A673 (cell line): ENCODE measurements at regions not wholly inside any gene's neighbourhood (a gene's known extent, or its start where the extent isn't known, plus 50 kb on each side); places are given as distances from the start of the nearest gene placed in this dataset.

ENCODE experiments used
- EZH2 ChIP-seq: fragments of 200-600 bp; sonication (generic); IDR thresholded peaks from 2 replicates; pipeline ENCODE4 v1.6.1; 2017; ENCODE audit warnings: borderline replicate concordance, low read depth, mild to moderate bottlenecking, mixed read lengths, antibody characterized with exemption, low read length; ENCODE audit not compliant: poor library complexity, severe bottlenecking
- TF ChIP-seq, protein P1 (sequence below): fragments of 300-800, 200-600 bp; sonication (generic); conservative IDR thresholded peaks from 2 replicates; pipeline ENCODE4 v1.5.1; 2017; ENCODE audit warnings: low read depth, mild to moderate bottlenecking, antibody characterized with exemption, low read length, moderate library complexity, mixed read lengths

DNA sequence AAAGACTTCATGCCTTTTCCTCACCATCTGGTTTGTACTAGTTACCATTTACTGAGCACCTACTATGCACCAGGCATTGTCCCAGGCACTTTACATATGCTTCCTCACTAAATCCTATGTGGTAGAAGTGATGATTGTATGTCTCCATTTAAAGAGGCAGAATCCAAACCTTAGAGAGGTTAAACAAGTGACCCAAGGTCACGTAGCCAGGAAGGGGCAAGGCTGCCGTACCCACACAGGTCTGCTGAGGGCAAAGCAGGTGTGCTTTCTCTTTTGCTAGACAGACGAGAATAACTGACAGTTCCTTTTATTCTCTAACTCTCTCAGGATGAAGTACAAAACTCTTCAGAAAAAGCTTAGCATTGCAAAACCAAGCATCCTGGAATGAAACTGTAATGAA, 235.2 kb upstream of the SRRM4 start:
- TF ChIP-seq, protein P1, sequence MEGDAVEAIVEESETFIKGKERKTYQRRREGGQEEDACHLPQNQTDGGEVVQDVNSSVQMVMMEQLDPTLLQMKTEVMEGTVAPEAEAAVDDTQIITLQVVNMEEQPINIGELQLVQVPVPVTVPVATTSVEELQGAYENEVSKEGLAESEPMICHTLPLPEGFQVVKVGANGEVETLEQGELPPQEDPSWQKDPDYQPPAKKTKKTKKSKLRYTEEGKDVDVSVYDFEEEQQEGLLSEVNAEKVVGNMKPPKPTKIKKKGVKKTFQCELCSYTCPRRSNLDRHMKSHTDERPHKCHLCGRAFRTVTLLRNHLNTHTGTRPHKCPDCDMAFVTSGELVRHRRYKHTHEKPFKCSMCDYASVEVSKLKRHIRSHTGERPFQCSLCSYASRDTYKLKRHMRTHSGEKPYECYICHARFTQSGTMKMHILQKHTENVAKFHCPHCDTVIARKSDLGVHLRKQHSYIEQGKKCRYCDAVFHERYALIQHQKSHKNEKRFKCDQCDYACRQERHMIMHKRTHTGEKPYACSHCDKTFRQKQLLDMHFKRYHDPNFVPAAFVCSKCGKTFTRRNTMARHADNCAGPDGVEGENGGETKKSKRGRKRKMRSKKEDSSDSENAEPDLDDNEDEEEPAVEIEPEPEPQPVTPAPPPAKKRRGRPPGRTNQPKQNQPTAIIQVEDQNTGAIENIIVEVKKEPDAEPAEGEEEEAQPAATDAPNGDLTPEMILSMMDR = no peak
- TF ChIP-seq EZH2 = no peak
